ENCODE measurements at regions not wholly inside any gene's neighbourhood (a gene's known extent, or its start where the extent isn't known, plus 50 kb on each side); places are given as distances from the start of the nearest gene placed in this dataset.

- TF ChIP-seq YY1 (IDR thresholded peaks at IDR 0.05; ENCODE audit: insufficient read depth, insufficient read length): no peak
- TF ChIP-seq ZNF274 (IDR thresholded peaks at IDR 0.05; ENCODE audit: low read depth, low read length): no peak
These were observed 99.9 kb upstream of the LINC00305 start for GRCh38 chr18:64248836-64249235.
